K562 (cell line): ENCODE measurements at regions not wholly inside any gene's neighbourhood (a gene's known extent, or its start where the extent isn't known, plus 50 kb on each side); places are given as distances from the start of the nearest gene placed in this dataset.
"Not testable (repeated sequence)": the region's sequence is repeated elsewhere in the genome, so short reads cannot be mapped to it uniquely, and the experiment has no call there.

ENCODE experiments used
- ATAC-seq: fragments of 200-7000 bp; cut with Tn5 transposase; 3 replicates; pipeline ENCODE4 v1.9.1; 2020; ENCODE audit warnings: moderate library complexity
- BruUV-seq: library from RNA; stranded (reverse); fragments of 400-500 nt; replicated peaks from 2 replicates; lab custom pipeline; 2021; lab: Mats Ljungman, UMichigan
- CTCF ChIA-PET: fragments of 300-600 bp; formaldehyde crosslinking; extraction: SDS; loops from one replicate; lab custom pipeline; 2021; ENCODE audit warnings: low intra/inter-chr PET ratio; lab: Yijun Ruan, JAX
- POLR2A ChIA-PET: fragments of 300-600, 350-650 bp; sonication (Branson Sonifier 250); formaldehyde crosslinking; extraction: SDS; loops from one replicate; lab custom pipeline; 2021; ENCODE audit warnings: antibody characterized with exemption, inconsistent platforms; lab: Yijun Ruan, JAX
- DNase-seq, 4 experiments: peaks; one replicate each; pipeline versions ENCODE4 v3.0.0 to v3.0.0-alpha.2; 2011 to 2018; ENCODE audit warnings: low spot score in 3 of 4, mixed read lengths in 3 of 4; ENCODE audit errors: extremely low read depth in 1 of 4
- FAIRE-seq: peaks from 2 replicates; lab custom pipeline; 2011; peaks lifted over from hg19 to GRCh38; lab: Jason Lieb, UNC
- H2AFZ ChIP-seq: 2 replicates; pipeline ENCODE4 v1.6.0; 2011; ENCODE audit warnings: low read depth, low read length, control low read depth, inconsistent platforms
- H3K27ac ChIP-seq: fragments of 200-600 bp; 3 replicates; pipeline ENCODE4 v1.8.0; 2011; ENCODE audit warnings: low read depth, mild to moderate bottlenecking, control low read depth, inconsistent platforms, low read length, moderate library complexity, mixed read lengths; ENCODE audit errors: extremely low read depth
- H3K27me3 ChIP-seq, 2 experiments: fragments of 300-600 bp in 1 of 2; 2 replicates in 1 of 2; 3 replicates in 1 of 2; pipeline versions ENCODE4 v1.6.0 to v1.8.0; 2011; ENCODE audit warnings: inconsistent platforms in 2 of 2, low read length in 2 of 2, mild to moderate bottlenecking in 1 of 2, mixed read lengths in 1 of 2, moderate library complexity in 1 of 2; ENCODE audit not compliant: control insufficient read depth in 2 of 2, insufficient read depth in 2 of 2
- H3K36me3 ChIP-seq: fragments of 300-600 bp; 3 replicates; pipeline ENCODE4 v1.8.0; 2011; ENCODE audit warnings: mild to moderate bottlenecking, low read length, inconsistent platforms; ENCODE audit not compliant: control insufficient read depth, insufficient read depth
- H3K4me1 ChIP-seq, 2 experiments: fragments of 200-600 bp in 1 of 2; replicated peaks in 1 of 2; 2 replicates in 1 of 2; 3 replicates in 1 of 2; pipeline versions ENCODE4 v1.5.1 to v1.8.0; 2011; ENCODE audit warnings: inconsistent platforms in 2 of 2, low read length in 2 of 2, mild to moderate bottlenecking in 1 of 2, mixed read lengths in 1 of 2, moderate library complexity in 1 of 2; ENCODE audit not compliant: control insufficient read depth in 2 of 2, insufficient read depth in 2 of 2
- H3K4me2 ChIP-seq: 2 replicates; pipeline ENCODE4 v1.6.1; 2011; ENCODE audit warnings: low read length, control low read depth, inconsistent platforms, mixed read lengths; ENCODE audit not compliant: insufficient read depth
- H3K4me3 ChIP-seq: fragments of 200-600 bp; sonication (generic), shearing (Covaris generic); 2 replicates; pipeline ENCODE4 v1.5.1; 2016; ENCODE audit warnings: control low read depth, inconsistent platforms
- H3K79me2 ChIP-seq: fragments of 200-600 bp; 3 replicates; pipeline ENCODE4 v1.8.0; 2011; ENCODE audit warnings: low read length, inconsistent platforms; ENCODE audit not compliant: control insufficient read depth, insufficient read depth
- H3K9ac ChIP-seq, 2 experiments: 2 replicates each; pipeline versions ENCODE4 v1.6.0 to v1.6.1; 2011; ENCODE audit warnings: low read depth in 2 of 2, low read length in 2 of 2, control low read depth in 1 of 2, inconsistent platforms in 1 of 2, mild to moderate bottlenecking in 1 of 2, mixed read lengths in 1 of 2; ENCODE audit not compliant: insufficient read depth in 1 of 2
- H3K9me1 ChIP-seq: one replicate; pipeline ENCODE4 v1.6.0; 2011; ENCODE audit warnings: inconsistent platforms, mild to moderate bottlenecking, low read length, moderate library complexity; ENCODE audit not compliant: control insufficient read depth, insufficient read depth
- H3K9me3 ChIP-seq: replicated peaks from 2 replicates; pipeline ENCODE4 v1.5.1; 2011; ENCODE audit warnings: low read depth, low read length, inconsistent platforms; ENCODE audit not compliant: control insufficient read depth, insufficient read depth
- H4K20me1 ChIP-seq: replicated peaks from 2 replicates; pipeline ENCODE4 v1.6.1; 2011; ENCODE audit warnings: low read length, inconsistent platforms, mixed read lengths; ENCODE audit not compliant: control insufficient read depth, insufficient read depth
- CBFA2T3 ChIP-seq: fragments of 450-650 bp; IDR thresholded peaks from 2 replicates; pipeline ENCODE4 v1.6.1; 2017
- CBFB ChIP-seq: sonication (generic); formaldehyde crosslinking; IDR thresholded peaks from 2 replicates; pipeline ENCODE4 v1.4.0; 2020; ENCODE audit warnings: mild to moderate bottlenecking, missing genetic modification reagents
- CHD4 ChIP-seq: fragments of 200-600 bp; sonication (generic); IDR thresholded peaks from 3 replicates; pipeline ENCODE4 v1.6.1; 2012; ENCODE audit warnings: low read depth, mild to moderate bottlenecking, mixed read lengths, low read length, inconsistent platforms; ENCODE audit not compliant: insufficient read depth, insufficient replicate concordance, poor library complexity, severe bottlenecking
- HDGF ChIP-seq: fragments of 450-650 bp; IDR thresholded peaks from 2 replicates; pipeline ENCODE4 v1.6.1; 2016
- NBN ChIP-seq: fragments of 450-650 bp; IDR thresholded peaks from 2 replicates; pipeline ENCODE4 v1.6.1; 2016; ENCODE audit warnings: low read depth, mild to moderate bottlenecking
- PCBP2 ChIP-seq: fragments of 200-400 bp; formaldehyde crosslinking; IDR thresholded peaks from 2 replicates; pipeline ENCODE4 v1.6.1; 2018; ENCODE audit warnings: low read length, low read depth, mild to moderate bottlenecking, moderate library complexity; ENCODE audit not compliant: poor library complexity, severe bottlenecking
- PRMT5 ChIP-seq: sonication (generic); formaldehyde crosslinking; IDR thresholded peaks from 2 replicates; pipeline ENCODE4 v1.5.0; 2020; ENCODE audit warnings: missing genetic modification reagents
- SLC30A9 ChIP-seq: fragments of 250-450 bp; sonication (Bioruptor Pico); IDR thresholded peaks from 2 replicates; pipeline ENCODE4 v1.8.0; 2022; ENCODE audit warnings: mild to moderate bottlenecking, moderate library complexity
- ZNF253 ChIP-seq: fragments of 250-450 bp; sonication (Bioruptor Pico); conservative IDR thresholded peaks from 2 replicates; pipeline ENCODE4 v1.6.1; 2021; ENCODE audit warnings: mild to moderate bottlenecking
- WGBS: fragments of 100-300 bp; shearing (Covaris generic); methylation state at CpG from one replicate; pipeline ENCODE4 v1.1.6; 2016; ENCODE audit warnings: low coverage, mixed read lengths; ENCODE audit not compliant: insufficient coverage; ENCODE audit errors: missing lambda C conversion rate; 5-methylcytosine and 5-hydroxymethylcytosine counted together
- in situ Hi-C: fragments of 300-500 bp; cut with MboI; formaldehyde crosslinking; loops from 4 replicates; pipeline ENCODE4 v1.15.0; 2018; ENCODE audit warnings: inconsistent platforms, mixed read lengths
- intact Hi-C: fragments of 100-400 bp; cut with micrococcal nuclease; formaldehyde crosslinking; loops from 2 replicates; pipeline ENCODE4 v1.14.2; 2022
- TF ChIP-seq, protein P1 (sequence below), 2 experiments: IDR thresholded peaks; 2 replicates each; pipeline ENCODE4 v1.6.1; 2012; ENCODE audit warnings: improper control_type of control experiment in 2 of 2, low read depth in 2 of 2, low read length in 2 of 2, borderline replicate concordance in 1 of 2

DNA sequence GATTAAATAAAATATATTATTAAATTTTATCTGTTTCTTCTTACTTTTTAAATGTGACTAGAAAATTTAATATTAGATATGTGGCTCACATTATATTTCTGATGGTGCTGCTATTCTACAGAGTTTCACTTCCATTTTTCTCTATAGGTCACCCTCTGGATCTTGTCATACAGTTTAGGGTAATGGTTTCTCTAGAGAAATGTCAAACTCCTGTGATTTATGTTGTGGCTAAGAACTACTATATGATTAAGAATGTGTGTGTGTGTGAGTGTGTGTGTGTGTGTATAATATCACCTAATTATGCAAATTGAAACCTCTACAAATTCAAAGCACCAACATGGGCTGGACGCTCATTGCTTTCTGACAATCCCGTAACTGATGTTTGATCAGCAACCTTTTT lies 325.9 kb downstream of the ADAMTS20 start:
- Histone ChIP-seq H3K4me2 (no peak overlapping the region), H3K9me3 (no peaks in the 10 kb centered on the region), H3K79me2 (no peaks in the 10 kb centered on the region), H3K36me3 (no peaks in the 10 kb centered on the region), H2AFZ (no peak overlapping the region), H4K20me1 (no peaks in the 10 kb centered on the region), H3K4me1 (no peaks in the 10 kb centered on the region), H3K27ac (no peak overlapping the region), H3K9me1 (no peaks in the 10 kb centered on the region), H3K27me3 (no peaks in the 10 kb centered on the region), H3K9ac (no peak overlapping the region), H3K4me3 (no peak overlapping the region)
- FAIRE-seq (no peak), DNase-seq (no peak), ATAC-seq (no peak)
- no peak for TF ChIP-seq NBN
- TF ChIP-seq, protein P1, sequence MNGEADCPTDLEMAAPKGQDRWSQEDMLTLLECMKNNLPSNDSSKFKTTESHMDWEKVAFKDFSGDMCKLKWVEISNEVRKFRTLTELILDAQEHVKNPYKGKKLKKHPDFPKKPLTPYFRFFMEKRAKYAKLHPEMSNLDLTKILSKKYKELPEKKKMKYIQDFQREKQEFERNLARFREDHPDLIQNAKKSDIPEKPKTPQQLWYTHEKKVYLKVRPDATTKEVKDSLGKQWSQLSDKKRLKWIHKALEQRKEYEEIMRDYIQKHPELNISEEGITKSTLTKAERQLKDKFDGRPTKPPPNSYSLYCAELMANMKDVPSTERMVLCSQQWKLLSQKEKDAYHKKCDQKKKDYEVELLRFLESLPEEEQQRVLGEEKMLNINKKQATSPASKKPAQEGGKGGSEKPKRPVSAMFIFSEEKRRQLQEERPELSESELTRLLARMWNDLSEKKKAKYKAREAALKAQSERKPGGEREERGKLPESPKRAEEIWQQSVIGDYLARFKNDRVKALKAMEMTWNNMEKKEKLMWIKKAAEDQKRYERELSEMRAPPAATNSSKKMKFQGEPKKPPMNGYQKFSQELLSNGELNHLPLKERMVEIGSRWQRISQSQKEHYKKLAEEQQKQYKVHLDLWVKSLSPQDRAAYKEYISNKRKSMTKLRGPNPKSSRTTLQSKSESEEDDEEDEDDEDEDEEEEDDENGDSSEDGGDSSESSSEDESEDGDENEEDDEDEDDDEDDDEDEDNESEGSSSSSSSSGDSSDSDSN (IDR thresholded peaks at IDR 0.05; ENCODE audit: borderline replicate concordance in 1 of 2, low read depth in 2 of 2, low read length in 2 of 2) = no peak
- no peak for TF ChIP-seq SLC30A9
- no peak for TF ChIP-seq CHD4
- no peak for TF ChIP-seq ZNF253
- TF ChIP-seq CBFA2T3 = no peak
- TF ChIP-seq PRMT5 (CRISPR knock-in tag) = no peak
- TF ChIP-seq HDGF = no peak
- TF ChIP-seq CBFB (CRISPR knock-in tag) = no peak
- no peak for TF ChIP-seq PCBP2
- 7% methylated on average over 2 of the region's 2 CpGs for WGBS
- CTCF ChIA-PET = no interaction called here
- intact Hi-C loops (no loop called here), in situ Hi-C loops (no loop called here)
- no TSS peak for BruUV-seq
- POLR2A ChIA-PET = no interaction called here

DNA sequence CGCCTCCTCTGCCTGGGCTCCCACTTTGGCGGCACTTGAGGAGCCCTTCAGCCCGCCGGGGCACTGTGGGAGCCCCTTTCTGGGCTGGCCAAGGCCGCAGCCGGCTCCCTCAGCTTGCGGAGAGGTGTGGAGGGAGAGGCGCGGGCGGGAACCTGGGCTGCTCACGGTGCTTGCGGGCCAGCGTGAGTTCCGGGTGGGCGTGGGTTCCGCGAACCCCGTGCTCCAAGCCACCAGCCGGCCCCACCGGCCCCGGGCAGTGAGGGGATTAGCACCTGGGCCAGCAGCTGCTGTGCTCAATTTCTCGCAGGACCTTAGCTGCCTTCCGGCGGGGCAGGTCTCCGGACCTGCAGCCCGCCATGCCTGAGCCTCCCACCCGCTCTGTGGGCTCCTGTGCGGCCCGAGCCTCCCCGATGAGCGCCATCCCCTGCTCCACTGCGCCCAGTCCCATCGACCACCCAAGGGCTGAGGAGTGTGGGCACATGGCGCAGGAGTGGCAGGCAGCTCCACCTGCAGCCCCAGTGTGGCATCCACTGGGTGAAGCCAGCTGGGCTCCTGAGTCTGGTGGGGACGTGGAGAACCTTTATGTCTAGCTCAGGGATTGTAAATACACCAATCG lies 327.7 kb downstream of the ADAMTS20 start:
- H3K4me2 ChIP-seq, DNase-seq, H3K9ac ChIP-seq, H4K20me1 ChIP-seq, POLR2A ChIA-PET, H3K27me3 ChIP-seq, H3K4me1 ChIP-seq, H3K79me2 ChIP-seq, H3K4me3 ChIP-seq, intact Hi-C loops, FAIRE-seq, H2AFZ ChIP-seq, ATAC-seq, H3K9me3 ChIP-seq, CTCF ChIA-PET, H3K9me1 ChIP-seq, H3K36me3 ChIP-seq, H3K27ac ChIP-seq, in situ Hi-C loops, BruUV-seq: not testable (repeated sequence)
- 7% methylated on average over 27 of the region's 36 CpGs for WGBS
